SW 1271 (cell line): ENCODE measurements at regions not wholly inside any gene's neighbourhood (a gene's known extent, or its start where the extent isn't known, plus 50 kb on each side); places are given as distances from the start of the nearest gene placed in this dataset.

Experiments used
- DNase-seq, 2 experiments: peaks; one replicate each; lab custom pipeline; 2025; lab: John Stamatoyannopoulos, UW

GRCh38 chr5:142378737-142379634 lies 54.2 kb upstream of the SPRY4 start:
- no peak for DNase-seq

DNA sequence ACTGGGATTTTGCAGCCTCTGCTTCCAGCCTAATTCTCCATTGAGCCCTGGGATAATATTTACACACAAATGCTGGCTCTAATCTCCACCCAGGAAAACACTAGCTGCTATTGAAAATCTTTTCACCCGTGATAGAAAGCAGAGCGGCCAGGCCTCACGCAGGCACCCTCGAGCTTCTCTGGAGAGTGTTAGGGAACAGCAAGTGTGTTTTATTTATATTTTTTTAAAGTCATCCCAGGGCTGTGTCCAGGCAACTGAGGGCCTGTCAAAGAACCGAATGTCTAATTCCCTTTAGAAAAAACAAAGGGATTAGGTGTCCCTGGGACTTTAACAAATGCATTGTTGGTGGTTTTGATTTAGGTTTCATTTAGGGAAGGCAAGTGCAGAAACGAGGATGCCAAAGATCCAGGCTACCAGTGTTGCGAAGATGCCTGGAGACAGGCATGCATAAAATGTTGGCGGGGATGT lies 51.2 kb upstream of the SPRY4 start:
- no peak for DNase-seq
